ENCODE measurements at regions not wholly inside any gene's neighbourhood (a gene's known extent, or its start where the extent isn't known, plus 50 kb on each side); places are given as distances from the start of the nearest gene placed in this dataset.

DNA sequence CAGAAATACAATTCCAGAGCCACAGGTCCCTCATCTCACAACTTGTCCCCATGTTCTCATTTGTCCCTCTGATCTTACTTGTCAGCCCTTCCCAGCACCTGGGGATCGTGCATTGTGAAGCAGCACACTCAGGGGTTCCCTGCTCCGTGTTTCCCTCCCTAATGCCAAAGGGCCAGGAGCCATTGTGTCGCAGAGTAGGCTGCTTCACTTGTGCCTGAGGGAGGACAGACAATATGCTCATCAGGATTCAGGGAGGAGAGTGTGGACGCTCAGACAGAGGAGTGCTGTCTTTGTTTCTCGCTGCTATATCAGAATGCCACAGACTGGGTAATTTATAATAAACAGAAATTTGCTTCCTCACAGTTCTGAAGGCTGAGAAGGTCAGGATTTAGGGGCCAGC is 315.3 kb downstream of the TRIML1 start:
- TF ChIP-seq, protein P1, sequence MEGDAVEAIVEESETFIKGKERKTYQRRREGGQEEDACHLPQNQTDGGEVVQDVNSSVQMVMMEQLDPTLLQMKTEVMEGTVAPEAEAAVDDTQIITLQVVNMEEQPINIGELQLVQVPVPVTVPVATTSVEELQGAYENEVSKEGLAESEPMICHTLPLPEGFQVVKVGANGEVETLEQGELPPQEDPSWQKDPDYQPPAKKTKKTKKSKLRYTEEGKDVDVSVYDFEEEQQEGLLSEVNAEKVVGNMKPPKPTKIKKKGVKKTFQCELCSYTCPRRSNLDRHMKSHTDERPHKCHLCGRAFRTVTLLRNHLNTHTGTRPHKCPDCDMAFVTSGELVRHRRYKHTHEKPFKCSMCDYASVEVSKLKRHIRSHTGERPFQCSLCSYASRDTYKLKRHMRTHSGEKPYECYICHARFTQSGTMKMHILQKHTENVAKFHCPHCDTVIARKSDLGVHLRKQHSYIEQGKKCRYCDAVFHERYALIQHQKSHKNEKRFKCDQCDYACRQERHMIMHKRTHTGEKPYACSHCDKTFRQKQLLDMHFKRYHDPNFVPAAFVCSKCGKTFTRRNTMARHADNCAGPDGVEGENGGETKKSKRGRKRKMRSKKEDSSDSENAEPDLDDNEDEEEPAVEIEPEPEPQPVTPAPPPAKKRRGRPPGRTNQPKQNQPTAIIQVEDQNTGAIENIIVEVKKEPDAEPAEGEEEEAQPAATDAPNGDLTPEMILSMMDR (IDR thresholded peaks at IDR 0.05), result no peak
- no peak for TF ChIP-seq POLR2A (IDR thresholded peaks at IDR 0.05)

Data from lower leg skin (tissue), 3 donors.